ENCODE measurements at regions not wholly inside any gene's neighbourhood (a gene's known extent, or its start where the extent isn't known, plus 50 kb on each side); places are given as distances from the start of the nearest gene placed in this dataset.
"Not testable (repeated sequence)": the region's sequence is repeated elsewhere in the genome, so short reads cannot be mapped to it uniquely, and the experiment has no call there.

DNA sequence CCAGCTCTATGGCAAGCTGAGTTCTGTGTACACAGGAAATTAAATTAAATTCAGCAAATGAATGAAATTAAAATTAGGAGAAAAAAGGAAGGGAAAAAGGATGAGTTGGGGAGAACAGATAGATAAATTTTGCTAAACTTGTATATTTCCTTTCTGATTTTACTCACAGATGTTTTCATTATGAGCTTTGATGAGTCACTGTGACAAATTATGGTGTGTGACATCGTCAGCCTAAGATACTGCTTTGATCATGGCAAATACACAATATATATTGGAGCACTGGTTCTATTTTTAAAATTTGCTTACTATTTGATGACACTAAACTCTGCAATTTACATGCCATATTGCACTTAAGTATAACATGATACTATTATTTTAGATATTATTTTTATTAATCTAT lies 464.6 kb upstream of the SPHKAP start:
- no peak for DNase-seq

DNA sequence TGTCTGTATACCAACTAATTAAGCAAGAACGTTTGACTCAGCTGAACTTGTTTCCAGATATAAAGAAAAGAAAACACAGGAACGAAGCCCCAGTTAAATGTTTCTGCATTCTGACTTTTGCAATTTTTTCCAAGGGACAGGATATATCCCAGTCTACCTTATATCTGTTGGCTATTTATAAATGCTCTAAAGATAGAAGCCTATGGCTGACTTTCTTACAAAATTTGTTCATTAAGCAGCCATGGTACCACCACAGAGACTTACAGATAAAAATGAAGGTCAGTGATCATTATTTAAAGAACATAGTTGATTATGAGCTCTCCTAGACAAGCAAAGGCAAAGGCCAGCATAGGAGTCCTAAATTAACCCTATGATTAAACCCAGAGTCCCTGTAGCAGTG lies 462.7 kb upstream of the SPHKAP start:
- DNase-seq = no peak

DNA sequence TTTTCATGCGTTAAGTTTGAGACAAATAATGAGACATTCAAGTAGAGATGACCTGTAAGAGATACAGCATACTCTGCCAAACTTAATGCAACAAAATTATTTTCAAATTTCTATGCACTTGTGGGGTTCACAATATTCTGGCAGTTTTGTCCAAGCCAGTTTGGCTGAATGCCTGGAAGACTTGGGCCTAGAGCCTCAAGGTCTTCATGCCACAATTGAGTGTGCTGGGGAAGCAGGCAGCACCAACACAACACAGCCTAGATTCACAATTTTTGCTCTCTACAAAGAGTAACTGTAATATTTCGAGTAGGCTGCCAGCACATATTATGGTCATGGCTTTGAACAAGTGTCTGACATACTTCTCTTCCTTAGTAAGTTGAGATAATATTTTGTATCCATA lies 461.4 kb upstream of the SPHKAP start:
- DNase-seq = no peak

DNA sequence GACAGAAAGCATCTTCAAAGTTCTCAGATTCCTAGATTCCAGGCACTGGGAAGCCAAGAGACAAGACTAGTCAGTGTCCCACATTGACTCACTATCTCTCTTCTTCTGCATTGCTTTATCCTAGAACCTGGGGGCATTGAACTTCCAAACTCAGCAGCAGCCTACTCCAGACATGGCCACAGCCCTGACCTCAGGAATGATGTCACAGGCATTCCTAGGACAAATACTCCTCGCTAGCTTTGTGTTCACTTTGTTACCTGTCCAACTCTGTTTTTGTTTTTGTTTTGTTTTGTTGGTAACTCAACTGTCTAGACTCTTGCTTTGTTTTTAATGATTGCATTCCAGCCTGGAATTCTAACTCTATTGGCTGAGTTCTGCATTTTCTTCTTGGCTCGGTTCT lies 449.3 kb upstream of the SPHKAP start:
- no peak for DNase-seq

DNA sequence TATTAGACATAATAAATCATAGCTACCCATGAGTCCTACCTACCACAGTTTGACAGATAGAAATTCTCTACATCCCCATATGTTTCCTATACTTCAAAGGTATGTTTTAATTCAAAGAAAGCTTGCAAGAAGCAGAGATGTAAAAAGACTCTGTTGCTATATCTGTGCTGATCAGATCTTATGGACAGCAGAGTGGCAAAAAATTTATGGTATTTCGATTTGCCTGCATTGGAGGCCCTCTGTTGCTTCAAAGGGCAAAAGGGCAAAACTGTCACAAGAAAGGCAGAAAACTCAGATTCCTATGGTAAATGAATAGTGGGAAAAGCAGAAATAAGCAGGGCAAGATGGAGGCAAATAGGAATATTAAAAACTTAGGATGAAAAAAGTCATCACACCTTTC lies 447.8 kb upstream of the SPHKAP start:
- no peak for DNase-seq

DNA sequence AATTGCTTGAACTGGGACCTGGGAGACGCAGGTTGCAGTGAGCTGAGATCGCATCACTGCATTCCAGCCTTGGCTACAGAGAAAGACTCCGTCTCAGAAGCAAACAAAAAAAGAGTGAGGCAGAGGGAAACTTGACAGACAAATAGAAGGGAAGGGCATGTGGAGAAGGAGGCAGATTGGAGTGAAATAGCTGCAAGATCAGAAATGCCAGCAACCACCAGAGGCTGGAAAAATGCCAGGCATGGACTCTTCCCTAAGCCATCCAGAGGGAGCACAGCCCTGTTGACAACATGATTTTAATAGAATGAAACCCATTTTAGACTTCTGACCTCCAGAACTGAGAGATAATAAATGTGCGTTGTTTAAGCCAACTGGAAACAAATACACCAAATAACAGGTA lies 447.2 kb upstream of the SPHKAP start:
- DNase-seq = no peak

DNA sequence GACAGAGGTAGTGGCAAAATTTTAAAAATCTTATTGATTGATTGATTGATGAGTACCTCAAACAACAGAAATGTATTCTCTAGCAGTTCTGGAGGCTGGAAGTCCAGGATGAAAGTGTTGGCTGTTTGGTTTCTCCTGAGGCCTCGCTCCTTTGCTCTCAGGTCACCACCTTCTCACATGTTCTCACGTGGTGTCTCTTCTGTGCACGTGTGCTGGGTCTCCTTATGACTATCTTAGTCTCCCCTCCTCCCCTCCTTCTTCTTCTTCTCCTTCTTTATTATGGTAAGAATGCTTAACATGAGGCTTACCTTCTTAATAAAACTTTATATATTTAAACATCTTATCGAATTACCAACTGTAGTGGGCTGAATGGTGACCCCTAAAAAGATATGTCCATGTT lies 446.0 kb upstream of the SPHKAP start:
- no peak for DNase-seq

DNA sequence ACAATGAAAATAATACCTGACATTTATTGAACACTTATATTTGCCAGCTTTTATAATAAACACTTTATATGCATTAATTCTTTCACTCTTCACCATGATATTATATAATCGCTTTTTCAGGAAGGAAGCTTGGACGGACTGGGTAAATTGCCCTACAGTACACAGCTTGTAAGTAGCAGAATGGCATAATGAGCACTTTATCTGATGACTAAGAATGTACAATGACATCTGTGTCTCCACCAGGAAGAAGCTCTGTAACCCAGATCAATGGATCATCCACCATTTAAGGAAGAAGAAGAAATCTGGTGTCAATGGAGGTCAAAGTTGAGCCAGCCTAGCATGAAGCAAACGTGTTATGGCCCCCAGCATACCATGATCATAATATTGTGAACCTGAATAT lies 444.0 kb upstream of the SPHKAP start:
- no peak for DNase-seq

DNA sequence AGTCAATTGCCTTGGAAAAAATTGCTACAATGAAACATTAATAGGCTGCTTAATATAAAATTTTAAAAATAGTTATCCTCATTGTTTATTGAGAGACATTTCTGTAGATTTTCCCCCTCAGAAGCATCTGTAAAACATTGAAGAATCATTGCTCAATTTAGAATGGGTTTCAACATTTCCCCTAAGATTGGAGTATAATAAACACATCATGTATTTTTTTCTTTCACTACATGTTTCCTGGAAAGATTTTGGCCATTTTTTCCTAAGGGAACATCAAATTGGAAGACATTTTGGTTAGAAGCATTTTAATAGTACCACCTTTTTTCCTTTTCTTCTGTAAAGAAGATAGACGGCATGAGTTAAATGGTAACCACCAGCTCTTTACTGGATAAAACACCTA lies 443.2 kb upstream of the SPHKAP start:
- DNase-seq = no peak

DNA sequence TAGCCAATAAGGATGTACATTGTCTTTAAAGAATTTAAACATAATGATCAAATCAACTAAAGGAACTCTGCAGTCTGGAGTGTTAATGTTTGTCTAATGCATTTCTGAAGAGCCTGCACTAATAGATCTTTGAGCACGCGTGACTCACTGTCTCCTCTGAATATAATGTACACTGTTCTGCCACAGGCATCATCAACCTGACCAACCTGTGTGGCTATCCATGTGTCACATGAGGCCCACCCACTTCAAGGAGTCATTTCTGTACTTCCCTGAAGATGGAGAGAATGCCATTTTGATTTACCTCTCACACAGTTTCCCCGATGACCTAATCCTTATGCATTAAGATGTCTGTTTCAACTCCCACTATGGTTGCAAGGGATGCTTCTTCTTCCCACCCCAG lies 434.0 kb upstream of the SPHKAP start:
- DNase-seq = no peak

DNA sequence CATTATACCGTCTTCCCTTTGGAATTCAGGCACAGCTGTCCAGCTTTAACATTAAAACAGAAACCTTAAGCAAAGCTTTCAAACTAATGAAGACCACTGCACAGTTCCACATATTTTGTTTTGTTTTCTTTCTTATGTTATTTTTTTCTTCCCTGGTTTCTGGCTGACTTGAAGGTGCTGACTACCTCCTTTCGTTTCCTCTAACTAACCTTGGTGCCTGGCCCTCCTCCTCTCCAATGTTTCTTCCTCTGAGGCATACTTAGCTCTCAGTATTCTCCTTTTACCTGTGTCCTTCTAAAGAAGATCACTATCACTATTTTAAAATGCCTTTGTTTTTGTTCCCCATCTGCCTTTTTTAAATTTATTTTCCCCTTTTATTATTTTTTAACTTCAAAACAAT lies 433.3 kb upstream of the SPHKAP start:
- DNase-seq = no peak

DNA sequence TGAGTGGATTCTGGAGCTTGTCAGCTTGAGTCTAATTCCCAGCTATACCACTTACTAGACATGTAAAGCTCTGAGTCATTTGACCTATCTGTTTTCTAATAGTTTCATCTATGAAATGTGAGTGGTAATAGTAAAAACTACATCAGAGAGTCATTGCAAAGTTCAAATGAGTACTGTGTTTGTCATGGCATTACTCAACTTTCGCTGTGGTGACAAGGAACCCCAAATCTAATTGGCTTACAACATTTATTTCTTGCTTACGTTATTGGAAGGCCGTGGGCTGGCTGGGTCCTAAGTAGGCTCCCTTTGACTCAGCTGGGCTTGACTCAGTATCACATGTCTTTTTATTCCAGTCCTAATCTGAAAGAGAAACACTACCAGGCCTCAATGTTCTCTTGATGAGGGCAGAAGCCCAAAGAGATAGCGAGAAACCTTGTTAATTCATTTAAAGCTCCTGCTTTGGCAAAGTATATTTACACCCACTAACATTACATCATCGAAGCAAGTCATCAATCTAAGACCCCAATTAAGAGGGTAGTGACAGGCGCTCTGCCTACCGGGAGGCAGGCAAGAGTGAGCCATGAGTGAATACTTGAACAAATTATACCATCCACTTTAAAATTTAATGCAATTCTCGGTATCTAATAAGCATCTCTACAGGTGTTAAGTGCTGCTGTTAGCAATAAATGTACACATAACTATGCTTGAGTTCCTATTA lies 431.8 kb upstream of the SPHKAP start:
- no peak for DNase-seq

DNA sequence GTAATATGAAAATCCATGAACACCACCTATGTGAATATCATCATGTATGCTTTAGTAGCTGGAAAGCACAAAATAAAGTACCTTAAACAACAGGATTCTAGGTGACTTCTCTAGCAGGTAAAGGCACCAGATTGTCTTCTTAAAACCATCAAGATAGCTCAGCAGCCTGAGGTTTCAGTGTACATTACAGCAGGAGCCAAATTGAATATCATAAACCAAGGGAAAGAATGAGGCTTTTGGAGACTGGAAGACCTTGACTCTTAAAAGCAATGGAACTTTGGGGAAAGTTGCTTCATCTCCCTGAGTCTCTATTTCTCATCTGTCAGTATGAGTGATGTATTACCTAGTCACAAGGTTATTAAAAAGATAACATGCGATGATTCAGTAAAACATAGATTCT lies 429.7 kb upstream of the SPHKAP start:
- no peak for DNase-seq

DNA sequence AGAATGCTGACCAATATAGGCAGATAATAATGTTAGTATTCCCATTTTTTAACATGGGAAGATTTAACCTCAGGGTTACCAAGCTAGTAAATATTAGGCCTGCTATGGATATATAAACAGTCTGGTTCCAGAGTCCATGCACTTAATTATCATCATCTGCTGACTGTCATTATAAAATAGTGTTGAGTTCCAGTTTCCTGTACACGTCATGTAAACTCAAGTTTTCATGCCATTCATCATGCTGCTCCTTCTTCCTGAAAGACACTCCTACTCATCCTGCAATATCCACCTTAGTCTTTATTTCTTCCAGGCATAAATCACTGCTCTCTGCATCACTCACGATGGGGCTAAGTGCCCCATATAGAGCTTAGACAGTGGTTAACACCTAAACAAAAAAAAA lies 420.8 kb upstream of the SPHKAP start:
- no peak for DNase-seq

DNA sequence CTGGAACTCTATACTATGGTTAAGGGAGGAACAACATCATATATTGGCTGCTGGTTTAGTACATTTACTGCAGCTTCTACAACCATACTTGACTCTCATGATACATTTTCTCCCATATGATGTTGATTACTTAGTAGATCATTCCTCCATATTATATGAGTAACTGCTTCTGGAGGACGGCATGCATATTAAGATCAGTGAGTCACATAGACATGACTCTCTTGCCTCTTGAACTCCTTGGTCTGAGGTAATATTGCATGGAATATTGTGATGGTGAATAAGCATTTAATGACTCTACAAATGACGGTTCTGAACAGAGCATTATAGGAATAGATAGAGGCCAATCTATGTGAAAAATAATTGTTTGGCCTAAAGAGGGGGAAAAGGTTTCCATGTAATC lies 418.8 kb upstream of the SPHKAP start:
- no peak for DNase-seq

DNA sequence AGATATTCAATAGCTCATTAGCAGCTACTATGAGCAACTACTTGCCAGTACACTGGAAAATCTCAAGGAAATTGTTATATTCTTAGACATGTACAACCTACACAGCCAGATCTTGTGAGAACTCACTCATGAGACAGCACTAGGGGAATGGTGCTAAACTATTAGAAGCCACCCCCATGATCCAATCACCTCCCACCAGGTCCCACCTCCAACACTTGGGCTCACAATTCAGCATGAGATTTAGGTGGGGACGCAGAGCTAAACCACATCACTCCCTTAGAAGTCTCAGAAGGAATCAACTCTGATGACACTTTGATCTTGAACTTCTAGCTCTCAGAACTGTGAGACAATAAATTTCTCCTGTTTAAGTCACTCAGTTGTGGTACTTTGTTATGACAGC lies 418.3 kb upstream of the SPHKAP start:
- DNase-seq = no peak

DNA sequence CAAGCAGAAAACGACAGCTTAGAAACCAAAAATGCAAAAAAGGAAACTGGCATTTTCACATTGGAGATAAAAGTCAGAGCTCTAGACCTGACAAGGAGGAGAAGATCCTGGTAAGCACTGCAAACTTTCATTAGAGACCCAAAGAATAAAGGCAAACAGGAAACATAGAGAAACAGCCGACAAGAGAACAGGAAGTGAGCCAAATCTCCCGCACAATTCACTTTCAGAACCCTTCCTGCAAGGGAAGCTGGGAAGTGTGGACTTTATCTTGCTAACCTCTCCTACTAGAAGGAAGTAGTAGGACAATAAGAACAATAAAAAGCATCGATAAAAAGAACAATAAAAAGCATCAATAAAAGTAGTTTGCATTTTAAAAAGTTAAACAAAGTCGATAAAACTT lies 417.8 kb upstream of the SPHKAP start:
- no peak for DNase-seq

DNA sequence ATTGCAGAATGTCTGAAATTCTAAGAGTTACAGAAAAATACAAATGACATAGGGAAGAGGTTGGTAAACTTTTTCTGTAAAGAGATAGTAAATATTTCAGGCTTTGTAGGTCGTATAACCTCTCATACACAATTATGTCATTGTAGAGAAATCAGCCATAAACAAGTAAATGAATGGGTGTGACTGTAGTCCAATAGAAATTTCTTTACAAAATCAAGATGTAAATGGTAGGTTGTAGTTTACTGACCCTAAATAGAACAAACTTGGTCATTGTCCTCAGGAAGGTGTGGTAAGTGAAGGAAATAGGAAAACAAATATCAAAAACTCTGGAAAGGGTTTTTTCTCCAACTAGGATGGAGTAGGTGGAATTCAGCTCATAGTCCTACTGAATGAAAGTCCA lies 415.5 kb upstream of the SPHKAP start:
- DNase-seq = no peak

DNA sequence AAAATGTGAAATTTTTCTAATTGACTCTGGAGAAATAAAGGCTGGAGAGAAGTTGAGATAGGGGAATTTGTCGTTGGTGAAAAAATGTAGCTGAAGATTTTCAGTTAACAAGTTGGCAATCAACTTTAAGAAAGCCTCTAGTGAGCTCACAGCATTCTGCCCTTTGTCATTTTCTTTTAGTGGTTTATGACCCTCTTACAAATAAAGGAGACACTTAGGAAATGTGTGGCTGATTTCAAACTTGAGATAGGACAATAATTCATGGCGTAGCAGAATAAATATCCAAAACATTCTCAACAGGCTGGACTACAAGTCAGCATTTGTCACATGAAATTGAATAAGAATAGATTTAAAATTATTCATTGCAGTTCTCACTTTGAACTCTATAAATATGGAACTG lies 412.5 kb upstream of the SPHKAP start:
- no peak for DNase-seq

DNA sequence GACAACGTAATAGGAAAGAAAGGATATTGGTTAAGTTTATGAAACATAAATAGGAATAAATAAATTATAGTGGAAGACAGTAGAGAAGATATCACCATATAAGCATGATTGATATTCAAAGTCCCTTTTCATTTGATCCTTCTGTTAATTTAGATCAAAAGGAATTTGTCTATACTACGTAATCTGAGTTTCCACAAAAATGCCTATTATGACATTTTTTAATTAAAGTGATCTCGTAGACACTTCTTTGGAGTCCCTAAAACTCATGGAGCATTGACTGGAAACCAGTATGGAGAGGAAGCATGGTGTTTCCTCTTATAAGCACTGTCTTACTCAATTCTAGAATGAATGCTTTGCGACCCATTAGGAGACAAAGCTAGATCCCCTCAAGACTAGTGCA lies 411.4 kb upstream of the SPHKAP start:
- DNase-seq = no peak

DNA sequence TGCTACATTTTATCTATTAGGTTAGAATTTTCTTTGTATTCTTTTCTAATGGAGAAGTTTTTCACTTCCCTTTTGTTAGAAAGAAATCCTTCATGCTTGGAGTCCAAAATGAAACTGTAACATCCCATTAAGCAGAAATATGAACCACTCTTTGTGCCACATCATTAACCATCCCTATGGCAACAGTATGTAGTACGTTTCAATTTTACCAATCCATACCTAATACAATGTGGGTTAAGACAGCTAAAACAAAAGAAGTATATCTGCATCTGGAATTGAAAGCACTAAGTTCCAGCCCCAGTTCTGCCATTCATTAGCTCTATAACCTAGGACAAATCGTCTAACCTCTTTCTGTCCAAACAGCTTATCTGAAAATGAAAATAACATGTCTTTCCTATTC lies 409.2 kb upstream of the SPHKAP start:
- no peak for DNase-seq

DNA sequence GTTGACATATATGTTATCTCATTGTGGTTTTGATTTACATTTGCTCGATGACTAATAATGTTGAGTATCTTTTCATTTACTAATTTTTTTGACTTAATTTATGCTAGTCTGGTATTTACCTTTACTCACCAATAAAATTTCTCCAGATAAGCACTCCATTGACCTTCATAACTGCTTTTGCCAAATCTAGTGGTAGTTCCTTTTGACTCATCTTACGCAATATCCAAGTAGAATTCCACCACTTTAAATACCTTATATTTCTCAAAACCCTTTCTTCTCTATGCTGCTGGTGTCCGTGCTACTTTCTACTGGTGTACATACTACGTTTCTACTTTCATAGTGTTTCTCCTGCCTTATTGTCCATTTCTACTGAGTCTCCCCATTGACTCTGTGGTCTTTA lies 407.6 kb upstream of the SPHKAP start:
- no peak for DNase-seq

DNA sequence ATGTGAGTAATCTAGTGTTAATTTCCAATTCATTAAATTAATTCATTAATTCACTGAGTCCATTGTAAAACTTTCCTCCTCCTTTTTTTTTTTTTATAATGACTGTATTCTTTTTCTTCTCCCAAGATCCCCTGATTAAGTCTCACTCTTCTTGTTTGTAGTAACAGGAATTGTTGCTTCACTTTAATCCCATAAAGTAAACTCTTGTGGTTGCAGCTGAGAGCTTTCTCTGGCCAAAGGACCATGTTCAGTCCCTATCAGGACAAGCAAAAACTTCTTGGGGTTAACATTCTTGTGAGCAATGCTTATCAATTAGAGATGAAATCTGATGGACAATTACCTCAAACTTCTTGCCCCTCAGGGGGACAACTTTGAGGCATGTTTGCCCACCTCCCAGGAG lies 400.2 kb upstream of the SPHKAP start:
- DNase-seq = no peak

DNA sequence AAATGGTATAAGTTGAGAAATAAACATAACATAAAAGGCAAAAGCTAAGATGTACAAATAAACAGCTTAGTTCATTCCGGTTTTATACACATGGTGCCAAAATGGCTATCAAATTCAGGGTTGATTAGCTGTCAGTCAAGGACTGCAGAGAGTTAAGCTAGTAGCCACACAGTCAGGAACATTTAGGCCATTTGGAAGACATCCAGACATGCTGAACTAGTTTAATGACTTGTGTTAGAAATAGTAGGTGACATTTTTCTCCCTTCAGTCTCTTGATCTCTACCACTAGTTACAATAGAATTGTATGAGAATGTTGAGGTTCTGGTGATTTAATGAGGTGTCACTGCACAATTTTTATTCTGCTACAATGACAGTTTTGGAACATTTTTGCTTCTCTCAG lies 394.4 kb upstream of the SPHKAP start:
- no peak for DNase-seq

DNA sequence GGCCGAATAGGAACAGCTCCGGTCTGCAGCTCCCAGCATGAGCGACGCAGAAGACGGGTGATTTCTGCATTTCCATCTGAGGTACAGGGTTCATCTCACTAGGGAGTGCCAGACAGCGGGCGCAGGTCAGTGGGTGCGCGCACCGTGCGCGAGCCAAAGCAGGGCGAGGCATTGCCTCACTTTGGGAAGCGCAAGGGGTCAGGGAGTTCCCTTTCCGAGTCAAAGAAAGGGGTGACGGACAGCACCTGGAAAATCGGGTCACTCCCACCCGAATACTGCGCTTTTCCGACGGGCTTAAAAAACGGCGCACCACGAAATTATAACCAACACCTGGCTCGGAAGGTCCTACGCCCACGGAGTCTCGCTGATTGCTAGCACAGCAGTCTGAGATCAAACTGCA lies 386.8 kb upstream of the SPHKAP start:
- DNase-seq = not testable (repeated sequence)

DNA sequence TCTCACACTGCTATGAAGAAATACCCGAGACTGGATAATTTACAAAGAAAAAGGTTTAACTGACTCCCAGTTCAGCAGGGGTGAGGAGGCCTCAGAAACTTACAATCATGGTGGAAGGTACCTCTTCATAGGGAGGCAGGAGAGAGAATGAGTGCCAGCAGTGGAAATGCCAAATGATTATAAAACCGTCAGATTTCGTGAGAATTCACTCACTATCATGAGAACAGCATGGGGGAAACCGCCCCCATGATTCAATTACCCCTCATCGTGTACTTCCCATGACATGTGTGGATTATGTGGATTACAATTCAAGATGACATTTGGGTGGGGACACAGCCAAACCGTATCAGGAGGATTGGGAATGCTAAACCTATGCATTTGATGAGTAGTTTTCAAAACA lies 380.3 kb upstream of the SPHKAP start:
- no peak for DNase-seq

Measured in GF-D8 (cell line).